ENCODE measurements at regions not wholly inside any gene's neighbourhood (a gene's known extent, or its start where the extent isn't known, plus 50 kb on each side); places are given as distances from the start of the nearest gene placed in this dataset.
"Not testable (repeated sequence)": the region's sequence is repeated elsewhere in the genome, so short reads cannot be mapped to it uniquely, and the experiment has no call there.

GRCh38 chr5:162964144-162964543 is 473.3 kb upstream of the CCNG1 start:
- not testable (repeated sequence) for DNase-seq (ENCODE audit: low read depth in 2 of 2)

- DNase-seq (ENCODE audit: low read depth in 2 of 2): no peak
These were observed 447.3 kb upstream of the CCNG1 start for GRCh38 chr5:162990063-162990462.

GRCh38 chr5:162990856-162991497 is 446.4 kb upstream of the CCNG1 start:
- no peak for DNase-seq (ENCODE audit: low read depth in 2 of 2)

GRCh38 chr5:162995568-162995967 is 441.8 kb upstream of the CCNG1 start:
- no peak for DNase-seq (ENCODE audit: low read depth in 2 of 2)

- no peak for DNase-seq (ENCODE audit: low read depth in 2 of 2)
These were observed 441.3 kb upstream of the CCNG1 start for GRCh38 chr5:162996053-162996452.

GRCh38 chr5:163005949-163006348 is 431.4 kb upstream of the CCNG1 start:
- DNase-seq (ENCODE audit: low read depth in 2 of 2): no peak

GRCh38 chr5:163022582-163023128 is 414.7 kb upstream of the CCNG1 start:
- no peak for DNase-seq (ENCODE audit: low read depth in 2 of 2)

GRCh38 chr5:163023846-163024245 is 413.5 kb upstream of the CCNG1 start:
- no peak for DNase-seq (ENCODE audit: low read depth in 2 of 2)

- DNase-seq (ENCODE audit: low read depth in 2 of 2): no peak
These were observed 412.5 kb upstream of the CCNG1 start for GRCh38 chr5:163024936-163025335.

- DNase-seq (ENCODE audit: low read depth in 2 of 2): no peak
These were observed 403.7 kb upstream of the CCNG1 start for GRCh38 chr5:163033656-163034055.

- no peak for DNase-seq (ENCODE audit: low read depth in 2 of 2)
These were observed 396.1 kb upstream of the CCNG1 start for GRCh38 chr5:163041254-163041653.

GRCh38 chr5:163079618-163080017 is 357.8 kb upstream of the CCNG1 start:
- no peak for DNase-seq (ENCODE audit: low read depth in 2 of 2)

GRCh38 chr5:163089230-163089629 is 348.2 kb upstream of the CCNG1 start:
- DNase-seq (ENCODE audit: low read depth in 2 of 2): no peak

GRCh38 chr5:163089926-163090325 is 347.5 kb upstream of the CCNG1 start:
- no peak for DNase-seq (ENCODE audit: low read depth in 2 of 2)

GRCh38 chr5:163094492-163095180 is 342.8 kb upstream of the CCNG1 start:
- no peak for DNase-seq (ENCODE audit: low read depth in 2 of 2)

GRCh38 chr5:163104464-163104863 is 332.9 kb upstream of the CCNG1 start:
- no peak for DNase-seq (ENCODE audit: low read depth in 2 of 2)

- DNase-seq (ENCODE audit: low read depth in 2 of 2): no peak
These were observed 331.9 kb upstream of the CCNG1 start for GRCh38 chr5:163105456-163105855.

GRCh38 chr5:163106098-163106497 is 331.3 kb upstream of the CCNG1 start:
- DNase-seq (ENCODE audit: low read depth in 2 of 2): no peak

GRCh38 chr5:163108351-163108750 is 329.0 kb upstream of the CCNG1 start:
- no peak for DNase-seq (ENCODE audit: low read depth in 2 of 2)

- DNase-seq (ENCODE audit: low read depth in 2 of 2): no peak
These were observed 322.4 kb upstream of the CCNG1 start for GRCh38 chr5:163115011-163115410.

GRCh38 chr5:163116618-163117017 is 320.8 kb upstream of the CCNG1 start:
- DNase-seq (ENCODE audit: low read depth in 2 of 2): not testable (repeated sequence)

GRCh38 chr5:163134061-163134460 is 303.3 kb upstream of the CCNG1 start:
- no peak for DNase-seq (ENCODE audit: low read depth in 2 of 2)

GRCh38 chr5:163135849-163136248 is 301.5 kb upstream of the CCNG1 start:
- DNase-seq (ENCODE audit: low read depth in 2 of 2): no peak

All from activated CD8-positive, alpha-beta memory T cell treated with anti-CD3 and anti-CD28 coated beads for 4 hours (primary cell).